DOHH2 (cell line): ENCODE measurements at regions not wholly inside any gene's neighbourhood (a gene's known extent, or its start where the extent isn't known, plus 50 kb on each side); places are given as distances from the start of the nearest gene placed in this dataset.

Experiments
- H3F3A ChIP-seq: fragments of 200-600 bp; sonication (generic), shearing (Covaris generic); 2 replicates; pipeline ENCODE4 v1.6.0; 2016; ENCODE audit warnings: antibody characterized with exemption, mild to moderate bottlenecking; ENCODE audit not compliant: control insufficient read depth, insufficient read depth
- H3K27ac ChIP-seq: fragments of 200-600 bp; sonication (generic); 2 replicates; pipeline ENCODE4 v1.5.1; 2014; ENCODE audit warnings: low read depth, mild to moderate bottlenecking, low read length, moderate library complexity
- H3K27me3 ChIP-seq: fragments of 200-600 bp; sonication (generic); 2 replicates; pipeline ENCODE4 v1.6.1; 2014; ENCODE audit warnings: mild to moderate bottlenecking, low read length, mixed read lengths; ENCODE audit not compliant: control insufficient read depth
- H3K36me3 ChIP-seq: fragments of 200-600 bp; sonication (generic); 2 replicates; pipeline ENCODE4 v1.6.1; 2014; ENCODE audit warnings: mild to moderate bottlenecking, low read length, moderate library complexity, mixed read lengths; ENCODE audit not compliant: control insufficient read depth
- H3K4me1 ChIP-seq: fragments of 200-600 bp; sonication (generic); 2 replicates; pipeline ENCODE4 v1.6.1; 2014; ENCODE audit warnings: mild to moderate bottlenecking, low read length, mixed read lengths; ENCODE audit not compliant: control insufficient read depth
- H3K4me2 ChIP-seq: fragments of 200-600 bp; sonication (generic); 2 replicates; pipeline ENCODE4 v1.6.0; 2014; ENCODE audit warnings: mild to moderate bottlenecking, low read length, moderate library complexity
- H3K4me3 ChIP-seq: fragments of 200-600 bp; sonication (generic); 2 replicates; pipeline ENCODE4 v1.5.1; 2014; ENCODE audit warnings: mild to moderate bottlenecking, low read length, mixed read lengths
- H3K79me2 ChIP-seq: fragments of 200-600 bp; sonication (generic); 2 replicates; pipeline ENCODE4 v1.6.1; 2014; ENCODE audit warnings: mild to moderate bottlenecking, low read length, mixed read lengths; ENCODE audit not compliant: control insufficient read depth
- H3K9me2 ChIP-seq: fragments of 200-600 bp; sonication (generic); replicated peaks from 2 replicates; pipeline ENCODE4 v1.6.1; 2014; ENCODE audit warnings: mild to moderate bottlenecking, low read length, mixed read lengths; ENCODE audit not compliant: control insufficient read depth
- H3K9me3 ChIP-seq: fragments of 200-600 bp; sonication (generic); 2 replicates; pipeline ENCODE4 v1.6.1; 2014; ENCODE audit warnings: antibody characterized with exemption, low read length, mixed read lengths; ENCODE audit not compliant: control insufficient read depth, insufficient read depth
- H4K20me1 ChIP-seq: fragments of 200-600 bp; sonication (generic); 2 replicates; pipeline ENCODE4 v1.6.0; 2014; ENCODE audit warnings: low read depth, mild to moderate bottlenecking, antibody characterized with exemption, low read length, moderate library complexity; ENCODE audit not compliant: control insufficient read depth, insufficient read depth
- CTCF ChIP-seq: fragments of 200-600 bp; sonication (generic); IDR thresholded peaks from one replicate; pipeline ENCODE4 v1.5.1; 2014; ENCODE audit warnings: antibody characterized with exemption, mild to moderate bottlenecking, low read depth, low read length; ENCODE audit not compliant: poor library complexity, severe bottlenecking
- EZH2phosphoT487 ChIP-seq: fragments of 200-600 bp; sonication (generic); IDR thresholded peaks from 2 replicates; pipeline ENCODE4 v1.6.1; 2017; ENCODE audit warnings: borderline replicate concordance, mild to moderate bottlenecking, antibody characterized with exemption, low read length, moderate library complexity, mixed read lengths

- H3K4me3 ChIP-seq = no peak overlapping the region
- no peaks in the 10 kb centered on the region for H4K20me1 ChIP-seq
- no peaks in the 10 kb centered on the region for H3K9me2 ChIP-seq
- no peak overlapping the region for H3K27ac ChIP-seq
- no peaks in the 10 kb centered on the region for H3F3A ChIP-seq
- H3K79me2 ChIP-seq = no peaks in the 10 kb centered on the region
- no peaks in the 10 kb centered on the region for H3K27me3 ChIP-seq
- no peak for TF ChIP-seq CTCF
- no peak for TF ChIP-seq EZH2phosphoT487
- H3K4me1 ChIP-seq = no peaks in the 10 kb centered on the region
- H3K4me2 ChIP-seq = no peak overlapping the region
- no peaks in the 10 kb centered on the region for H3K36me3 ChIP-seq
- no peaks in the 10 kb centered on the region for H3K9me3 ChIP-seq
These were observed 498.5 kb upstream of the DIPK2B start for GRCh38 chrX:45699158-45699557.

- Histone ChIP-seq H3F3A (no peaks in the 10 kb centered on the region), H3K4me1 (no peaks in the 10 kb centered on the region), H3K4me2 (no peak overlapping the region), H3K27me3 (no peaks in the 10 kb centered on the region), H3K79me2 (no peaks in the 10 kb centered on the region), H3K9me2 (no peaks in the 10 kb centered on the region), H4K20me1 (no peaks in the 10 kb centered on the region), H3K9me3 (no peaks in the 10 kb centered on the region), H3K27ac (no peak overlapping the region), H3K36me3 (no peaks in the 10 kb centered on the region), H3K4me3 (no peak overlapping the region)
- TF ChIP-seq CTCF (no peak), EZH2phosphoT487 (no peak)
These were observed 496.9 kb upstream of the DIPK2B start for GRCh38 chrX:45697591-45697990.

GRCh38 chrX:45696736-45697135 lies 496.1 kb upstream of the DIPK2B start:
- no peaks in the 10 kb centered on the region for H3K79me2 ChIP-seq
- no peak overlapping the region for H3K4me2 ChIP-seq
- H3K4me3 ChIP-seq = no peak overlapping the region
- H3K27me3 ChIP-seq = no peaks in the 10 kb centered on the region
- H4K20me1 ChIP-seq = no peaks in the 10 kb centered on the region
- H3K27ac ChIP-seq = no peak overlapping the region
- H3K36me3 ChIP-seq = no peaks in the 10 kb centered on the region
- no peaks in the 10 kb centered on the region for H3F3A ChIP-seq
- H3K9me3 ChIP-seq = no peaks in the 10 kb centered on the region
- no peak for TF ChIP-seq EZH2phosphoT487
- no peak for TF ChIP-seq CTCF
- no peaks in the 10 kb centered on the region for H3K4me1 ChIP-seq
- no peaks in the 10 kb centered on the region for H3K9me2 ChIP-seq

- no peak for TF ChIP-seq CTCF
- TF ChIP-seq EZH2phosphoT487 = no peak
- Histone ChIP-seq H3K4me1 (no peaks in the 10 kb centered on the region), H3K27me3 (no peaks in the 10 kb centered on the region), H3K36me3 (no peaks in the 10 kb centered on the region), H3K9me2 (no peaks in the 10 kb centered on the region), H3F3A (no peaks in the 10 kb centered on the region), H3K9me3 (no peaks in the 10 kb centered on the region), H3K4me2 (no peak overlapping the region), H3K27ac (no peak overlapping the region), H3K4me3 (no peak overlapping the region), H4K20me1 (no peaks in the 10 kb centered on the region), H3K79me2 (no peaks in the 10 kb centered on the region)
These were observed 489.3 kb upstream of the DIPK2B start for GRCh38 chrX:45689971-45690370.
